RWPE1 (cell line): ENCODE measurements at regions not wholly inside any gene's neighbourhood (a gene's known extent, or its start where the extent isn't known, plus 50 kb on each side); places are given as distances from the start of the nearest gene placed in this dataset.

Experiments used
- CTCF ChIA-PET: fragments of 350-600 bp; sonication (Branson Sonifier 250); formaldehyde crosslinking; extraction: SDS; loops from one replicate; lab custom pipeline; 2021; lab: Yijun Ruan, JAX
- POLR2A ChIA-PET: fragments of 400-600 bp; formaldehyde crosslinking; extraction: SDS; loops from one replicate; lab custom pipeline; 2020; ENCODE audit warnings: antibody characterized with exemption; ENCODE audit not compliant: low non-redundant PET; lab: Yijun Ruan, JAX
- DNase-seq: peaks from one replicate; pipeline ENCODE4 v3.0.0; 2012; ENCODE audit warnings: low spot score
- H3K27ac ChIP-seq: fragments of 450-650 bp; 2 replicates; pipeline ENCODE4 v1.5.1; 2017
- CTCF ChIP-seq: fragments of 450-650 bp; conservative IDR thresholded peaks from 2 replicates; pipeline ENCODE4 v1.5.1; 2017; ENCODE audit warnings: low read depth, mild to moderate bottlenecking

GRCh38 chr12:47023953-47024352 lies 55.5 kb upstream of the PCED1B start:
- no peak overlapping the region for H3K27ac ChIP-seq
- no peak for TF ChIP-seq CTCF
- POLR2A ChIA-PET, result no interaction called here
- CTCF ChIA-PET, result interaction anchor here (1.0 to 1.6 kb wide), 3 partner anchors 8 to 662 kb away, joined by 3 to 4 read pairs (median 3); no protein-coding TSS in a partner anchor
- no peak for DNase-seq

DNA sequence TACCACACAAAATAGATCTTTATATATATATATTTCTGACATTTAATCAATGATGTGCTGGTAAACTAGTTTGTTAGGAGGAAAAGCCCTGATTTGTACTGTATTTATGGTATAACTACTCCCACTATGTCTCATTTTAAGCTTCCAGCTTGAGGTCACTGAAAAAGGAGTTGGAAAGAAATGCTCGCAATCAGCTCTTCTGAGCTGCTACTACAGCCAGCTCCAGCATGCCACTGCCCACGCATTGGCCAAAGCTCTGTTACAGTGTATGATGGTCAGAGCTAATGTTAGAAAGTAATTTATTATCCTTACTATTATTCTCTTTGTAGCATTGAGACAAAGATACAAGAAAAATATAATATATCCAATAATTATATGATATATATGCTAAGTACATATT lies 55.0 kb upstream of the PCED1B start:
- DNase-seq, result no peak
- no peak for TF ChIP-seq CTCF
- CTCF ChIA-PET, result interaction anchor here (1.0 to 1.6 kb wide), 3 partner anchors 8 to 662 kb away, joined by 3 to 4 read pairs (median 3); no protein-coding TSS in a partner anchor
- H3K27ac ChIP-seq, result no peak overlapping the region
- POLR2A ChIA-PET, result no interaction called here

DNA sequence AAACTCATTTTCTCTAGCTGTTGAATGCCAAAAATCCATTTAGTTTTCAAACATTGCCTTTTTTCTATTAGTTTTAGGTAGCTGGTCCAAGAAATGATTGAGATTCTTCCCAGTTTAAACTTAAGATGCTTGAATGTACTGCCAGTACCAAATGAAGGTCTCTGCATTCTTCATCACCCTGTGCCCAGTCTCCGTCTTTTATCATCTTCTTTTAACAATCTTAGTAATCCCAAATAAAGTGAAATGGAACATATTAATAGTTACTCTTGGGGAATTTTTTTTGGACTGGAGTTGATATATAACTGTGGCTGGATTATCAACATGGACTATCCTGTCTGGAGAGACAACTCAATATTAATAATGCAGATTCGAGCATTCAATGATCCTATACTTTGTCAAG lies 54.1 kb upstream of the PCED1B start:
- DNase-seq, result no peak
- TF ChIP-seq CTCF, result no peak
- POLR2A ChIA-PET, result no interaction called here
- CTCF ChIA-PET, result interaction anchor here (1.6 kb wide), 1 partner anchor 661 kb away, joined by 3 read pairs; no protein-coding TSS in a partner anchor
- H3K27ac ChIP-seq, result no peak overlapping the region

GRCh38 chr12:47025798-47026197 lies 53.6 kb upstream of the PCED1B start:
- POLR2A ChIA-PET, result no interaction called here

DNA sequence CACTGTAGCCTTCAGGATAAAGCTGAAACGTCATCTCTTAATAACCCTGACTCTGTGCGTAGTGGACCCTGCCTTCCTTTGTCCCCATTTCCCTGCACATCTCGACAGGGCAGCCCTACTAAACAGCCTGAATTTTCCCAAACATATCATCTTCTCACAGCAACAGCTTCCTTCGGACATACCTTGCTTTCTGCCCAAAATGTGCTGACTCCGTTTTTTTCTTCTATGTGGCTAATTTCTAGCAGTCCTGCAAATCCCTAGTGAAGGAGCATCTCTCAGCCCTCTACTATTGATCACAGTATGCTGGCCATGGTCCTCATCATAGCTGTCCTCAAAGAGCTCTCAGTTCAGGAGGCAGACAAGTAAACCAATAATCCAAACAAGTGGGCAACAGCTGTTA lies 53.1 kb upstream of the PCED1B start:
- CTCF ChIA-PET, result no interaction called here

More at GRCh38 chr12:47025798-47026197, 53.6 kb upstream of the PCED1B start:
- CTCF ChIA-PET, result no interaction called here
- TF ChIP-seq CTCF, result no peak
- no peak for DNase-seq
- no peak overlapping the region for H3K27ac ChIP-seq

More for the DNA sequence above, 53.1 kb upstream of the PCED1B start:
- H3K27ac ChIP-seq, result no peak overlapping the region
- TF ChIP-seq CTCF, result no peak
- no peak for DNase-seq
- POLR2A ChIA-PET, result no interaction called here
